ENCODE measurements at regions not wholly inside any gene's neighbourhood (a gene's known extent, or its start where the extent isn't known, plus 50 kb on each side); places are given as distances from the start of the nearest gene placed in this dataset.
"Not testable (repeated sequence)": the region's sequence is repeated elsewhere in the genome, so short reads cannot be mapped to it uniquely, and the experiment has no call there.

DNA sequence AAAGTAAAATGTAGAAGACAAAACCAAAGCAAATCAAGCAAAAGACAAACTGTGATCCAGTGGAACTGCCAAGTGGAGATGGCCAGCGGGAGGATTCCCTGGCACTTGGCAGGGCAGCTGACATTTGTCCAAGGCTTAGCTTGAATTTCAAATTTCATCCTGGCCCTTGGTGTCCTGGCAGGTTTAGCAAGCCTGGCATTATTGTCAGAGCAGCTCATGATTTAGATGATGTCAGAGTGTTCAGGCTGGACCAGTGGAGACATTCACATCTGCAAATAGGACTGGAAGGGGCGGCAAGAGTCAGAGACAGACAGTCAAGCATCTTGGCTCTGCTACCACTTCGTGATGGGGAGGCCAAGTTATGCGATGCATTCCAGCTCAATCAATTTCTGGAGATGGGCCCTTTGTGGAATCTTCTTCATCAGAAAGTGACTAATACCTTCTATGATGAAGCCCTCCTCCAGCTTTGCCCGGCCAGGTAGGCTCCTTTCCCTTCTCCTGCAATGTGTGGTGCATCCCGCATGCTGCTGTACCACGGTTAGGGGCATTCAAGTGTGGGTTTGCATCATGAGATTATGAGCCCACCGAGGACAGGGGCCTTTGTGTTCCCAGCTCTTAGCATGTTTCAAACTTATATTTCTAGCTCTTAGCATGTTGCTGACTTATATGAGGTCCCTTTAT lies 199.7 kb downstream of the ANKRD30B start:
- Histone ChIP-seq H3K36me3 (ENCODE audit: control insufficient read depth, low read length) (no peaks in the 10 kb centered on the region), H3K4me2 (ENCODE audit: low read length) (no peak overlapping the region), H3K4me1 (ENCODE audit: control insufficient read depth, low read length) (no peaks in the 10 kb centered on the region), H3K27ac (ENCODE audit: low read depth, low read length) (no peak overlapping the region), H3F3A (ENCODE audit: control insufficient read depth, insufficient read depth) (no peaks in the 10 kb centered on the region), H3K9me2 (replicated peaks; ENCODE audit: control insufficient read depth, low read length) (no peaks in the 10 kb centered on the region), H3K79me2 (ENCODE audit: control insufficient read depth, low read length) (no peaks in the 10 kb centered on the region), H3K4me3 (ENCODE audit: low read length) (no peak overlapping the region), H3K27me3 (ENCODE audit: control insufficient read depth, low read length) (no peaks in the 10 kb centered on the region), H4K20me1 (ENCODE audit: control insufficient read depth, insufficient read depth, low read depth, low read length) (no peaks in the 10 kb centered on the region), H3K9me3 (ENCODE audit: control insufficient read depth, insufficient read depth, low read length) (no peaks in the 10 kb centered on the region; the same call in 1 of the 2 replicates)
- no peak for TF ChIP-seq EZH2phosphoT487 (IDR thresholded peaks at IDR 0.05; ENCODE audit: borderline replicate concordance, low read length)
- TF ChIP-seq, protein P1, sequence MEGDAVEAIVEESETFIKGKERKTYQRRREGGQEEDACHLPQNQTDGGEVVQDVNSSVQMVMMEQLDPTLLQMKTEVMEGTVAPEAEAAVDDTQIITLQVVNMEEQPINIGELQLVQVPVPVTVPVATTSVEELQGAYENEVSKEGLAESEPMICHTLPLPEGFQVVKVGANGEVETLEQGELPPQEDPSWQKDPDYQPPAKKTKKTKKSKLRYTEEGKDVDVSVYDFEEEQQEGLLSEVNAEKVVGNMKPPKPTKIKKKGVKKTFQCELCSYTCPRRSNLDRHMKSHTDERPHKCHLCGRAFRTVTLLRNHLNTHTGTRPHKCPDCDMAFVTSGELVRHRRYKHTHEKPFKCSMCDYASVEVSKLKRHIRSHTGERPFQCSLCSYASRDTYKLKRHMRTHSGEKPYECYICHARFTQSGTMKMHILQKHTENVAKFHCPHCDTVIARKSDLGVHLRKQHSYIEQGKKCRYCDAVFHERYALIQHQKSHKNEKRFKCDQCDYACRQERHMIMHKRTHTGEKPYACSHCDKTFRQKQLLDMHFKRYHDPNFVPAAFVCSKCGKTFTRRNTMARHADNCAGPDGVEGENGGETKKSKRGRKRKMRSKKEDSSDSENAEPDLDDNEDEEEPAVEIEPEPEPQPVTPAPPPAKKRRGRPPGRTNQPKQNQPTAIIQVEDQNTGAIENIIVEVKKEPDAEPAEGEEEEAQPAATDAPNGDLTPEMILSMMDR (IDR thresholded peaks at IDR 0.05; ENCODE audit: low read depth, low read length, poor library complexity, severe bottlenecking) = no peak

GRCh38 chr18:14948163-14948540 lies 200.2 kb downstream of the ANKRD30B start:
- TF ChIP-seq EZH2phosphoT487 (IDR thresholded peaks at IDR 0.05; ENCODE audit: borderline replicate concordance, low read length) = no peak
- TF ChIP-seq, protein P1 (IDR thresholded peaks at IDR 0.05; ENCODE audit: low read depth, low read length, poor library complexity, severe bottlenecking) = no peak
- H3K9me3 ChIP-seq (ENCODE audit: control insufficient read depth, insufficient read depth, low read length) = no peaks in the 10 kb centered on the region; the same call in 1 of the 2 replicates

GRCh38 chr18:14949800-14950664 lies 202.1 kb downstream of the ANKRD30B start:
- no peaks in the 10 kb centered on the region for H3F3A ChIP-seq (ENCODE audit: control insufficient read depth, insufficient read depth)
- H3K9me2 ChIP-seq (replicated peaks; ENCODE audit: control insufficient read depth, low read length) = no peaks in the 10 kb centered on the region
- H3K27me3 ChIP-seq (ENCODE audit: control insufficient read depth, low read length) = no peaks in the 10 kb centered on the region
- H4K20me1 ChIP-seq (ENCODE audit: control insufficient read depth, insufficient read depth, low read depth, low read length) = no peaks in the 10 kb centered on the region
- H3K4me3 ChIP-seq (ENCODE audit: low read length) = no peak overlapping the region
- no peaks in the 10 kb centered on the region for H3K36me3 ChIP-seq (ENCODE audit: control insufficient read depth, low read length)
- no peaks in the 10 kb centered on the region for H3K79me2 ChIP-seq (ENCODE audit: control insufficient read depth, low read length)
- H3K27ac ChIP-seq (ENCODE audit: low read depth, low read length) = no peak overlapping the region
- no peaks in the 10 kb centered on the region for H3K4me1 ChIP-seq (ENCODE audit: control insufficient read depth, low read length)
- no peak overlapping the region for H3K4me2 ChIP-seq (ENCODE audit: low read length)
- no peaks in the 10 kb centered on the region; the same call in 1 of the 2 replicates for H3K9me3 ChIP-seq (ENCODE audit: control insufficient read depth, insufficient read depth, low read length)
- TF ChIP-seq, protein P1 (IDR thresholded peaks at IDR 0.05; ENCODE audit: low read depth, low read length, poor library complexity, severe bottlenecking) = no peak
- TF ChIP-seq EZH2phosphoT487 (IDR thresholded peaks at IDR 0.05; ENCODE audit: borderline replicate concordance, low read length) = no peak

More at GRCh38 chr18:14948163-14948540, 200.2 kb downstream of the ANKRD30B start:
- Histone ChIP-seq H3K79me2 (ENCODE audit: control insufficient read depth, low read length) (no peaks in the 10 kb centered on the region), H3K4me1 (ENCODE audit: control insufficient read depth, low read length) (no peaks in the 10 kb centered on the region), H3F3A (ENCODE audit: control insufficient read depth, insufficient read depth) (no peaks in the 10 kb centered on the region), H3K27ac (ENCODE audit: low read depth, low read length) (no peak overlapping the region), H4K20me1 (ENCODE audit: control insufficient read depth, insufficient read depth, low read depth, low read length) (no peaks in the 10 kb centered on the region), H3K36me3 (ENCODE audit: control insufficient read depth, low read length) (no peaks in the 10 kb centered on the region), H3K9me2 (replicated peaks; ENCODE audit: control insufficient read depth, low read length) (no peaks in the 10 kb centered on the region), H3K27me3 (ENCODE audit: control insufficient read depth, low read length) (no peaks in the 10 kb centered on the region), H3K4me3 (ENCODE audit: low read length) (no peak overlapping the region), H3K4me2 (ENCODE audit: low read length) (no peak overlapping the region)

GRCh38 chr18:14952444-14953077 lies 204.6 kb downstream of the ANKRD30B start:
- not testable (repeated sequence) for H3F3A ChIP-seq (ENCODE audit: control insufficient read depth, insufficient read depth); H3K27ac ChIP-seq (ENCODE audit: low read depth, low read length); H3K79me2 ChIP-seq (ENCODE audit: control insufficient read depth, low read length); H3K4me2 ChIP-seq (ENCODE audit: low read length); H3K36me3 ChIP-seq (ENCODE audit: control insufficient read depth, low read length); H3K27me3 ChIP-seq (ENCODE audit: control insufficient read depth, low read length); H3K9me2 ChIP-seq (replicated peaks; ENCODE audit: control insufficient read depth, low read length); H3K9me3 ChIP-seq (ENCODE audit: control insufficient read depth, insufficient read depth, low read length); H4K20me1 ChIP-seq (ENCODE audit: control insufficient read depth, insufficient read depth, low read depth, low read length); H3K4me3 ChIP-seq (ENCODE audit: low read length); H3K4me1 ChIP-seq (ENCODE audit: control insufficient read depth, low read length)

All from DOHH2 (cell line).